DMS 273 treated with DMSO at 0.1 percent for 48 hours (cell line): ENCODE measurements at regions not wholly inside any gene's neighbourhood (a gene's known extent, or its start where the extent isn't known, plus 50 kb on each side); places are given as distances from the start of the nearest gene placed in this dataset.

Experiments
- DNase-seq: peaks from one replicate; lab custom pipeline; 2025; lab: John Stamatoyannopoulos, UW

- DNase-seq = no peak
Observed at GRCh38 chr18:55089610-55090009, 130.3 kb upstream of the CCDC68 start.

- no peak for DNase-seq
Observed at GRCh38 chr18:55088561-55088960, 129.3 kb upstream of the CCDC68 start.

- DNase-seq = no peak
Observed at GRCh38 chr18:55088000-55088401, 128.7 kb upstream of the CCDC68 start.

DNA sequence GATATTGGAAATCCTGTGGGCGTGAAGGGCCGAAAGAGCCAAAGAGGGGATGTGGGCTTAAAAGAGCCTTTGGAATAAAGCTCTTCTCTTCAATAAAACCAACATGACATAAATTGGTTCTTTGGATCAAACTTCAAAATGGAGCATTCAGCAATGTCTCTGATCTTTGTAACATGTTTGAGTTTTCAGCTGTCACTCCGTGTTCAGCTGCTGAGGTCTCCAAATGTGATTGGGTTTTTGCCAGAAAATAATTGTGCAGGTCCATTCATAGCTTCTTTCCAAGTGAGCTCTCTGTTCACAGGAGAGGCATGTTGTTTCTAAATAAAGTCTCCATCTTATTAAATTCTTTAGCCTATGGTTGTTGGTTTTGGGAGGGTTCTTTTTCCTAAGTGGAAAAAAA, 127.6 kb upstream of the CCDC68 start:
- DNase-seq = no peak

GRCh38 chr18:55085557-55086285, 126.5 kb upstream of the CCDC68 start:
- no peak for DNase-seq

- DNase-seq = no peak
Observed at GRCh38 chr18:55084550-55084949, 125.3 kb upstream of the CCDC68 start.

GRCh38 chr18:55083461-55083860, 124.2 kb upstream of the CCDC68 start:
- no peak for DNase-seq

- DNase-seq = no peak
Observed at GRCh38 chr18:55079481-55080355, 120.5 kb upstream of the CCDC68 start.

- DNase-seq = no peak
Observed at GRCh38 chr18:55079067-55079466, 119.8 kb upstream of the CCDC68 start.

GRCh38 chr18:55078303-55078932, 119.2 kb upstream of the CCDC68 start:
- no peak for DNase-seq

DNA sequence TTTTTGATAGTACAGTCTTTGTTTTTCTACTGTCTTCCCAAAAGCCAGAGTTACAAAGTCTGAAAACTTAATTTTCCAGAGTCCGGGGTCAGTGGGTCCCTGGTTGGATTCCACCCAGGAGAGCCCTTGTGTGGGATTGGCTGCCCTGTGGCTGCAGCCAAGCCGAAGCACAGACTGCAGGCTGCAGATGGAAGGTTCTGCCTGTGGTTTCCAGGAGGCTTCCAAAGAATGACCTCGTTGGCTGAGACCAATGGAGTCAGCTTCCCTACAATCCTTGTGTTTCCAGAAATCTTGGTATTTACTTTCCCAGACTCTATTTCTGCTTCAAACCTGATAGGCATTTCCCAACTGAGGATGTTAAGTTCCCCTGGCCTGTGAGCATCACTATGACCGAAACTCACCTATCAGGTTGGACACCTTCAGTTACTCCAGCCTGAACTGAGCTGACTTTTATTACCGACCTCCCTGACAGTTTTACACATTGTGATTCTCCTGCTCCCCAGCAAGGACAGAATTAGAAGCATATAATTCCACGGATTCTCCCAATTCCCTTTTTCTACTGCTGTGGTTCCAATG, 117.5 kb upstream of the CCDC68 start:
- no peak for DNase-seq

DNA sequence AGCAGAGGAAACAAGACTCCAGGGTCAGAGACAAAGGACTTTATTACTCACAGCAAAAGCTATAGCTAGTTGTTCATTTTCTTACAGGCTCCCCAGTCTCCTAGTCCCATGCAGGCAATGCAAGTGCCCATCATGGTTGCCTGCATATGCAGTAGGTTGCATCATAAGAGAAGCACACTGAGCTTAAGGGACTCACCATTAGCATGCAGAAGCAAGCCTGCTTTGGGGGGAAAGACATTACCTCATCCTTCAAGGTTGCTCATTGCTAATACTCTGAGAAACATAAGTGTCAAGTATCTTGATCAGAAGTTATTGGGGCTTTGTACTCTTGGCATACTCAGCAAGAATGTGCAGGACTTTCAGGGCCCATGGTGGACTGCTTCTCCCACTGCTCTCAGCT, 114.6 kb upstream of the CCDC68 start:
- no peak for DNase-seq

- DNase-seq = no peak
Observed at GRCh38 chr18:55073116-55073515, 113.9 kb upstream of the CCDC68 start.

DNA sequence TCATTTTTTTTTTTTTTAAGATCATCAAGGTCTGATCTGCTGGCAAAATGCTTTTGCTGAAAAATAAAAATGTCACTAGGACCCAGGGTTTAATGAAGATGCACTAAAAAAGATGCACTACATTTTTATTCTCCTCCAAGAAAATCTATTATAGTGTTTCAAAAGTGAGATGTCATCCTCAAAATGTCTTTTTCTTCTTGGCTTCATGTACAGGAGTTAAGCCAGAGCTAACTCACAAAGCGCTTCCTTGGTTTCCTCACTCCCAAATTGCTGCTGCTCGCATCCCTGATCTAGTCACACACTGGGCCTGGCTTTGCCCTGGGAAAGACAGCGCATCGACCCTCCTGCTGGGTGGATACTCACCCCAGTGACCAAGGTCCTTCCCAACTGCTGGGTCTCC, 113.4 kb upstream of the CCDC68 start:
- no peak for DNase-seq

- no peak for DNase-seq
Observed at GRCh38 chr18:55072181-55072580, 112.9 kb upstream of the CCDC68 start.

- DNase-seq = no peak
Observed at GRCh38 chr18:55069497-55069896, 110.2 kb upstream of the CCDC68 start.

DNA sequence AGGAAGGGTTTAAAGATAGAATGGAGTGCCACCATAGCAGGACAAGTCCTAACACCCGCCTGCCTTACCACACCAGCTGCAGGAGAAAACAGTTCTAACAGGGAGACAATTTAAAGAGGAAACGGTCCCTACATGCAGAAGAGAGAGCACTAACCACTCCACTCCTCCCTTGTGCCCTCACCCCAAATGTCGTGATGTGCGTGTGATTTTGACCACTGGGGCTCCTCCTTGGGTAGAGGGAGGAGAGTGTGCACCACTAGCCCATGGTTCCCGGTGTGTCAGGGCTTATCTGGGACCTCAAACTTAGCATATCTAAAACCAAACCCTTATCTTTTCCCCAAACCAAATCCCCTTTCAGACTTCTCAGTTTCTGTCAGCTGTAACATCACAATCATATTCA, 105.5 kb upstream of the CCDC68 start:
- no peak for DNase-seq

- DNase-seq = no peak
Observed at GRCh38 chr18:55064073-55064472, 104.8 kb upstream of the CCDC68 start.

DNA sequence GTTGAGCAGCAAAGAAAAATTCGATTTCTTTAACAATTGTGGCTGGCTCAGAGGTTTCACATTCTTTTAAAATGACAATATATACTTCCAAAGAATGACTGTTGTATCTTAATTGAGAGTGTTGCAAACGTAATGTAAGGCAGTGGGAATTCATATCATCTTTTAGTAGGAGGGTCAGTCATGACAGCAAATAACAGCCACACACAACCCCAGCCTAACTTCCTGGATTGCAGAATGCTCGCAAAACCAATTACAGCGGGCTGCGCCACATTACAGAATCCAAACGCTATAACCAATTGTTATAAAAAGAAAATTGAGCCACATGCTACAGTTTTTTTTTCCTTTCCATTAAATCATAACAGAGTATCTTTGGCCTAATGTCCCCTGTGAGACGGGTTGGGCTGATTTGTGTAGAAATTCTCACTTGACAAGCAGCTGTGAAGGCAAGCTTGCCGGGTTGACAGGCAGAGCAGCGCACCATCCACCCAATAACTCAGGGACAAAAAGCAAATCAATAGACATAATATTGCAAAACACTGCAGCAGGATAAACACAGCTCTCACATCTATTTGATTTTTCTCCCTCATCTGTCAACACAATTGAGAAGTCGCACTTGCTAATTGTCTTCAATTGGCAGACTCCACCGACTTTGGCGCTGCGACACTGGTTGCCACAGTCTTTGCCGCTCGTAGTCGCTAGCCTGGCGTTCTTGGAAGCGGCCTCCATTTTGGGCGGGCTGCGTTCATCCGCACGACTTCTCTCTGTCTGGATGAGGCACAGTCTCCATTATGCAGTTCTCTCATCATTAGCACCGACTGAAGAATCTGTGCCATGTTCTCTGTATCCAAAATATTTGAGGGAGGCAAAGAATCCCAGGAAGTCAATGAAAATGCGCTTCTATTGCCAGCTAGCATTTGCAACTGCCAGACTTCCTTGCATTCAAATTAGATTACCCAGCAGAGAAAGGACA, 95.0 kb upstream of the CCDC68 start:
- DNase-seq = no peak

DNA sequence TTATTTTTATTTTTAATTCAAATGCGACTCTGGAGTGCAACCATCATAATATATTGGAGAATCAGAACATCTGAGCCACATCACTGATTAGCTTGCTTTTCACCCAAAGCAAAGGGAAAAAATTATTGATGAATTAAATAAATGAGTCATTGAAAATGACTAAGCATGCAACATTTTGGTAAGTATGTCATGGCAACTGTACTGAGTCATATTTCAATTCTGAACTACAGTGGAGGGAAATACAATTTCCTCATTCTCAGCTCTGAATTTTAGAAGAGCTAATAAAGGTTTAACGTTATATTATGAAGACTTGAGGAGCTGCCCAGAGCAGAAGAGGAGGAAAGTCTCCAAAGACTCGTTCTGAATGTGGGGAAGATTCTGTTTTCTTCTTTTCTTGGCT, 89.6 kb upstream of the CCDC68 start:
- no peak for DNase-seq

DNA sequence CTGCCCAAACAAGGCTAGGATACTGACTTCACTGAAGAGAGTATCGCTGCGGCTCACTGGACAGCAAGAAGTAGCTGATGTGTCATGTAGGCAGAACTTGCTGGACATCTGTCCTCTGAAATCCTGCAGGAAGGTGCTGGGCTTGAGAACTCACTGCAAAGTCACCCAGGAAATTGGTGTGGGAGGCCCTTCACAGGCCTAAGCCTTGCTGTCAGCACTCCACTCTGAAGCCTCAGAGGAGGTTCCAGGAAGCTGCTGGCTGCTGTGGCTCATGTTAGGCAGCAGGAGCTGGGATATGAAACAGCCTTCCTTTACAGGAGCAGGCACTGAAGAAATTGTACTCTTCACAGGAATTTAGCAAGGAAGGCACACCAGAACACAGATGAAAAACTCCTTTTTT, 88.3 kb upstream of the CCDC68 start:
- no peak for DNase-seq
